H1 (cell line): ENCODE measurements at regions not wholly inside any gene's neighbourhood (a gene's known extent, or its start where the extent isn't known, plus 50 kb on each side); places are given as distances from the start of the nearest gene placed in this dataset.

Source experiments
- ATF3 ChIP-seq: IDR thresholded peaks from 2 replicates; pipeline ENCODE4 v1.6.1; 2011; ENCODE audit warnings: low read depth, mild to moderate bottlenecking, low read length; ENCODE audit not compliant: insufficient read depth
- CTCF ChIP-seq, 3 experiments: IDR thresholded peaks; 1 replicate in 2 of 3; 2 replicates in 1 of 3; pipeline versions ENCODE4 v1.5.1 to v1.6.1; 2011; ENCODE audit warnings: low read length in 3 of 3, mild to moderate bottlenecking in 3 of 3, inconsistent platforms in 2 of 3, low read depth in 1 of 3, moderate library complexity in 1 of 3; ENCODE audit not compliant: insufficient read depth in 1 of 3; ENCODE audit errors: control extremely low read depth in 1 of 3
- EZH2 ChIP-seq: fragments of 200-600 bp; sonication (generic); IDR thresholded peaks from 2 replicates; pipeline ENCODE4 v1.7.1; 2012; ENCODE audit warnings: low read depth, mild to moderate bottlenecking, moderate library complexity, low read length, inconsistent platforms; ENCODE audit not compliant: severe bottlenecking
- GABPA ChIP-seq: IDR thresholded peaks from 2 replicates; pipeline ENCODE4 v1.6.1; 2011; ENCODE audit warnings: mild to moderate bottlenecking, low read length, moderate library complexity, borderline replicate concordance; ENCODE audit not compliant: insufficient read depth
- POLR2A ChIP-seq, 2 experiments: IDR thresholded peaks; 1 replicate in 1 of 2; 2 replicates in 1 of 2; pipeline ENCODE4 v1.6.1; 2011; ENCODE audit warnings: low read depth in 2 of 2, low read length in 2 of 2, mild to moderate bottlenecking in 2 of 2; ENCODE audit errors: control extremely low read depth in 1 of 2
- RBBP5 ChIP-seq: IDR thresholded peaks from 2 replicates; pipeline ENCODE4 v1.7.1; 2012; ENCODE audit warnings: low read depth, mild to moderate bottlenecking, inconsistent platforms, low read length, moderate library complexity, borderline replicate concordance
- SIX5 ChIP-seq: IDR thresholded peaks from 2 replicates; pipeline ENCODE4 v1.6.1; 2011; ENCODE audit warnings: mild to moderate bottlenecking, low read depth, low read length
- TF ChIP-seq, protein P1 (sequence below): IDR thresholded peaks from 2 replicates; pipeline ENCODE4 v1.6.1; 2011; ENCODE audit warnings: low read length, improper control_type of control experiment

DNA sequence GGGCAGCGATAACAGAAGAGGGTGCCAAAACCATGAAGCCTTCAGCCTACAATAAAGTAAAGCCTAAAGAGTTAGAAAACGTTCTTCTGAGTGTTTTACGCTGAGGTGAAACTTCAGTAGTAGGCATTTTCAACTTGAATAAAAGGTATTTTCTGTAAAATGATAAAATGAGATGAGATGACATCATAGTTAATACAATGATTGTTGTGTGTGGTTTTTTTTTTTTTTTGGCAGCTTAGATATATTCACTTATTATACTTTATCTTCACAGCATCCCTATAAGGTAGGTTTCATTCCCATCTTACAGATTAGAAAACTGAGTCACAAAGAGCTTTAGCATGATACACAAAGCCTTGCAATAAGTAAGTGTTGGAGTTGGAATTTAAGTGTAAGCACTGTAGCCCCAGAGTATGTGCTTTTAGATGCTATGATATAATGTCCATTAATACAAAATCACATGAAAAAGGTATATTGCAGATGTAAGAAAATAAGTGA, 291.9 kb upstream of the GRM7 start:
- TF ChIP-seq POLR2A (IDR thresholded peaks at IDR 0.05; ENCODE audit: control extremely low read depth in 1 of 2, low read depth in 2 of 2, low read length in 2 of 2): no peak
- TF ChIP-seq SIX5: no peak
- TF ChIP-seq, protein P1, sequence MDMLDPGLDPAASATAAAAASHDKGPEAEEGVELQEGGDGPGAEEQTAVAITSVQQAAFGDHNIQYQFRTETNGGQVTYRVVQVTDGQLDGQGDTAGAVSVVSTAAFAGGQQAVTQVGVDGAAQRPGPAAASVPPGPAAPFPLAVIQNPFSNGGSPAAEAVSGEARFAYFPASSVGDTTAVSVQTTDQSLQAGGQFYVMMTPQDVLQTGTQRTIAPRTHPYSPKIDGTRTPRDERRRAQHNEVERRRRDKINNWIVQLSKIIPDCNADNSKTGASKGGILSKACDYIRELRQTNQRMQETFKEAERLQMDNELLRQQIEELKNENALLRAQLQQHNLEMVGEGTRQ: no peak
- no peak for TF ChIP-seq ATF3
- TF ChIP-seq CTCF (IDR thresholded peaks at IDR 0.05; ENCODE audit: control extremely low read depth in 1 of 3, insufficient read depth in 1 of 3, low read depth in 1 of 3, low read length in 3 of 3): no peak
- no peak for TF ChIP-seq EZH2
- no peak for TF ChIP-seq GABPA
- no peak for TF ChIP-seq RBBP5
